ENCODE measurements at regions not wholly inside any gene's neighbourhood (a gene's known extent, or its start where the extent isn't known, plus 50 kb on each side); places are given as distances from the start of the nearest gene placed in this dataset.

GRCh38 chr6:156582509-156582992 is 194.6 kb upstream of the ARID1B start:
- H3K27ac ChIP-seq (ENCODE audit: low read depth, low read length): no peak overlapping the region
- H3K9me3 ChIP-seq (ENCODE audit: control insufficient read depth in 1 of 2, low read length in 2 of 2): peaks cover 4 to 5% of the 10 kb centered on the region in 2 donors
- no peak overlapping the region for H3K9ac ChIP-seq (ENCODE audit: low read depth in 1 of 2, low read length in 2 of 2)

GRCh38 chr6:156579564-156579963 is 197.6 kb upstream of the ARID1B start:
- Histone ChIP-seq H3K27me3 (ENCODE audit: control insufficient read depth in 1 of 2, insufficient read depth in 2 of 2, low read length in 2 of 2) (no peaks in the 10 kb centered on the region), H3K9me3 (ENCODE audit: control insufficient read depth in 1 of 2, low read length in 2 of 2) (peaks cover 5 to 10% of the 10 kb centered on the region in 2 donors), H3K4me3 (ENCODE audit: low read depth in 1 of 2, low read length in 2 of 2) (no peak overlapping the region), H3K4me1 (ENCODE audit: control insufficient read depth in 1 of 2, insufficient read depth in 2 of 2, low read length in 2 of 2) (no peaks in the 10 kb centered on the region), H3K36me3 (ENCODE audit: control insufficient read depth in 1 of 2, insufficient read depth in 2 of 2, low read length in 2 of 2) (no peaks in the 10 kb centered on the region), H3K9ac (ENCODE audit: low read depth in 1 of 2, low read length in 2 of 2) (no peak overlapping the region), H3K27ac (ENCODE audit: low read depth, low read length) (no peak overlapping the region)

More at GRCh38 chr6:156582509-156582992, 194.6 kb upstream of the ARID1B start:
- H3K27me3 ChIP-seq (ENCODE audit: control insufficient read depth in 1 of 2, insufficient read depth in 2 of 2, low read length in 2 of 2): no peaks in the 10 kb centered on the region
- no peaks in the 10 kb centered on the region for H3K36me3 ChIP-seq (ENCODE audit: control insufficient read depth in 1 of 2, insufficient read depth in 2 of 2, low read length in 2 of 2)
- no peak overlapping the region for H3K4me3 ChIP-seq (ENCODE audit: low read depth in 1 of 2, low read length in 2 of 2)
- H3K4me1 ChIP-seq (ENCODE audit: control insufficient read depth in 1 of 2, insufficient read depth in 2 of 2, low read length in 2 of 2): no peaks in the 10 kb centered on the region

- Histone ChIP-seq H3K4me3 (ENCODE audit: low read depth in 1 of 2, low read length in 2 of 2) (no peak overlapping the region), H3K9ac (ENCODE audit: low read depth in 1 of 2, low read length in 2 of 2) (no peak overlapping the region), H3K27me3 (ENCODE audit: control insufficient read depth in 1 of 2, insufficient read depth in 2 of 2, low read length in 2 of 2) (no peaks in the 10 kb centered on the region), H3K4me1 (ENCODE audit: control insufficient read depth in 1 of 2, insufficient read depth in 2 of 2, low read length in 2 of 2) (no peaks in the 10 kb centered on the region), H3K27ac (ENCODE audit: low read depth, low read length) (no peak overlapping the region), H3K9me3 (ENCODE audit: control insufficient read depth in 1 of 2, low read length in 2 of 2) (peaks cover 5 to 10% of the 10 kb centered on the region in 2 donors), H3K36me3 (ENCODE audit: control insufficient read depth in 1 of 2, insufficient read depth in 2 of 2, low read length in 2 of 2) (no peaks in the 10 kb centered on the region)
These were observed 199.4 kb upstream of the ARID1B start for GRCh38 chr6:156577749-156578148.

- H3K9ac ChIP-seq (ENCODE audit: low read depth in 1 of 2, low read length in 2 of 2): no peak overlapping the region
- no peaks in the 10 kb centered on the region for H3K27me3 ChIP-seq (ENCODE audit: control insufficient read depth in 1 of 2, insufficient read depth in 2 of 2, low read length in 2 of 2)
- no peak overlapping the region for H3K27ac ChIP-seq (ENCODE audit: low read depth, low read length)
- H3K4me3 ChIP-seq (ENCODE audit: low read depth in 1 of 2, low read length in 2 of 2): no peak overlapping the region
- no peaks in the 10 kb centered on the region for H3K4me1 ChIP-seq (ENCODE audit: control insufficient read depth in 1 of 2, insufficient read depth in 2 of 2, low read length in 2 of 2)
- no peaks in the 10 kb centered on the region for H3K36me3 ChIP-seq (ENCODE audit: control insufficient read depth in 1 of 2, insufficient read depth in 2 of 2, low read length in 2 of 2)
- H3K9me3 ChIP-seq (ENCODE audit: control insufficient read depth in 1 of 2, low read length in 2 of 2): peaks cover 5 to 10% of the 10 kb centered on the region in 2 donors
These were observed 201.8 kb upstream of the ARID1B start for GRCh38 chr6:156575361-156575760.

- Histone ChIP-seq H3K27me3 (ENCODE audit: control insufficient read depth in 1 of 2, insufficient read depth in 2 of 2, low read length in 2 of 2) (no peaks in the 10 kb centered on the region), H3K36me3 (ENCODE audit: control insufficient read depth in 1 of 2, insufficient read depth in 2 of 2, low read length in 2 of 2) (no peaks in the 10 kb centered on the region), H3K4me1 (ENCODE audit: control insufficient read depth in 1 of 2, insufficient read depth in 2 of 2, low read length in 2 of 2) (no peaks in the 10 kb centered on the region), H3K27ac (ENCODE audit: low read depth, low read length) (no peak overlapping the region), H3K4me3 (ENCODE audit: low read depth in 1 of 2, low read length in 2 of 2) (no peak overlapping the region), H3K9ac (ENCODE audit: low read depth in 1 of 2, low read length in 2 of 2) (no peak overlapping the region), H3K9me3 (ENCODE audit: control insufficient read depth in 1 of 2, low read length in 2 of 2) (no peaks in the 10 kb centered on the region)
These were observed 212.4 kb upstream of the ARID1B start for GRCh38 chr6:156564807-156565149.

- no peaks in the 10 kb centered on the region for H3K4me1 ChIP-seq (ENCODE audit: control insufficient read depth in 1 of 2, insufficient read depth in 2 of 2, low read length in 2 of 2)
- no peaks in the 10 kb centered on the region for H3K27me3 ChIP-seq (ENCODE audit: control insufficient read depth in 1 of 2, insufficient read depth in 2 of 2, low read length in 2 of 2)
- no peak overlapping the region for H3K4me3 ChIP-seq (ENCODE audit: low read depth in 1 of 2, low read length in 2 of 2)
- no peaks in the 10 kb centered on the region for H3K36me3 ChIP-seq (ENCODE audit: control insufficient read depth in 1 of 2, insufficient read depth in 2 of 2, low read length in 2 of 2)
- no peaks in the 10 kb centered on the region for H3K9me3 ChIP-seq (ENCODE audit: control insufficient read depth in 1 of 2, low read length in 2 of 2)
- H3K9ac ChIP-seq (ENCODE audit: low read depth in 1 of 2, low read length in 2 of 2): no peak overlapping the region
- no peak overlapping the region for H3K27ac ChIP-seq (ENCODE audit: low read depth, low read length)
These were observed 212.9 kb upstream of the ARID1B start for GRCh38 chr6:156564127-156564806.

- Histone ChIP-seq H3K4me1 (ENCODE audit: control insufficient read depth in 1 of 2, insufficient read depth in 2 of 2, low read length in 2 of 2) (no peaks in the 10 kb centered on the region), H3K27ac (ENCODE audit: low read depth, low read length) (no peak overlapping the region), H3K9ac (ENCODE audit: low read depth in 1 of 2, low read length in 2 of 2) (no peak overlapping the region), H3K27me3 (ENCODE audit: control insufficient read depth in 1 of 2, insufficient read depth in 2 of 2, low read length in 2 of 2) (no peaks in the 10 kb centered on the region), H3K36me3 (ENCODE audit: control insufficient read depth in 1 of 2, insufficient read depth in 2 of 2, low read length in 2 of 2) (no peaks in the 10 kb centered on the region), H3K9me3 (ENCODE audit: control insufficient read depth in 1 of 2, low read length in 2 of 2) (no peaks in the 10 kb centered on the region), H3K4me3 (ENCODE audit: low read depth in 1 of 2, low read length in 2 of 2) (no peak overlapping the region)
These were observed 213.5 kb upstream of the ARID1B start for GRCh38 chr6:156563714-156564113.

- Histone ChIP-seq H3K4me3 (ENCODE audit: low read depth in 1 of 2, low read length in 2 of 2) (no peak overlapping the region), H3K27me3 (ENCODE audit: control insufficient read depth in 1 of 2, insufficient read depth in 2 of 2, low read length in 2 of 2) (no peaks in the 10 kb centered on the region), H3K9me3 (ENCODE audit: control insufficient read depth in 1 of 2, low read length in 2 of 2) (no peaks in the 10 kb centered on the region), H3K9ac (ENCODE audit: low read depth in 1 of 2, low read length in 2 of 2) (no peak overlapping the region), H3K36me3 (ENCODE audit: control insufficient read depth in 1 of 2, insufficient read depth in 2 of 2, low read length in 2 of 2) (no peaks in the 10 kb centered on the region), H3K4me1 (ENCODE audit: control insufficient read depth in 1 of 2, insufficient read depth in 2 of 2, low read length in 2 of 2) (no peaks in the 10 kb centered on the region), H3K27ac (ENCODE audit: low read depth, low read length) (no peak overlapping the region)
These were observed 214.5 kb upstream of the ARID1B start for GRCh38 chr6:156562636-156563035.

- Histone ChIP-seq H3K36me3 (ENCODE audit: control insufficient read depth in 1 of 2, insufficient read depth in 2 of 2, low read length in 2 of 2) (no peaks in the 10 kb centered on the region), H3K4me3 (ENCODE audit: low read depth in 1 of 2, low read length in 2 of 2) (no peak overlapping the region), H3K9ac (ENCODE audit: low read depth in 1 of 2, low read length in 2 of 2) (no peak overlapping the region), H3K27me3 (ENCODE audit: control insufficient read depth in 1 of 2, insufficient read depth in 2 of 2, low read length in 2 of 2) (no peaks in the 10 kb centered on the region), H3K4me1 (ENCODE audit: control insufficient read depth in 1 of 2, insufficient read depth in 2 of 2, low read length in 2 of 2) (no peaks in the 10 kb centered on the region), H3K27ac (ENCODE audit: low read depth, low read length) (no peak overlapping the region), H3K9me3 (ENCODE audit: control insufficient read depth in 1 of 2, low read length in 2 of 2) (no peaks in the 10 kb centered on the region)
These were observed 215.2 kb upstream of the ARID1B start for GRCh38 chr6:156562019-156562418.

GRCh38 chr6:156560476-156560875 is 216.7 kb upstream of the ARID1B start:
- Histone ChIP-seq H3K4me1 (ENCODE audit: control insufficient read depth in 1 of 2, insufficient read depth in 2 of 2, low read length in 2 of 2) (no peaks in the 10 kb centered on the region), H3K36me3 (ENCODE audit: control insufficient read depth in 1 of 2, insufficient read depth in 2 of 2, low read length in 2 of 2) (no peaks in the 10 kb centered on the region), H3K27me3 (ENCODE audit: control insufficient read depth in 1 of 2, insufficient read depth in 2 of 2, low read length in 2 of 2) (no peaks in the 10 kb centered on the region), H3K4me3 (ENCODE audit: low read depth in 1 of 2, low read length in 2 of 2) (no peak overlapping the region), H3K27ac (ENCODE audit: low read depth, low read length) (no peak overlapping the region), H3K9me3 (ENCODE audit: control insufficient read depth in 1 of 2, low read length in 2 of 2) (no peaks in the 10 kb centered on the region), H3K9ac (ENCODE audit: low read depth in 1 of 2, low read length in 2 of 2) (no peak overlapping the region)

Data from duodenal mucosa (tissue), 2 donors.